Activated T-cell treated with anti-CD3 and anti-CD28 coated beads, Interleukin-2, amount 50 U/mL, for 72 hours (primary cell): ENCODE measurements at regions not wholly inside any gene's neighbourhood (a gene's known extent, or its start where the extent isn't known, plus 50 kb on each side); places are given as distances from the start of the nearest gene placed in this dataset.
A peak's percentile ranks its signal among the peaks of the same experiment; 100 is the strongest.

Experiments used
- ATAC-seq, 2 donors: fragments of 150-1000 bp; cut with Tn5 transposase; replicated peaks in 1 of 2; 2 replicates each; pipeline ENCODE4 v1.10.0; 2021; ENCODE audit warnings: moderate library complexity in 2 of 2, mild to moderate bottlenecking in 1 of 2
- DNase-seq, 2 donors: peaks; one replicate each; pipeline ENCODE4 v3.0.0; 2021 to 2022; ENCODE audit warnings: mixed read lengths in 1 of 2
- H3K27ac Mint-ChIP-seq: one replicate; pipeline ENCODE4 v1.8.0; 2022; ENCODE audit warnings: mild to moderate bottlenecking, moderate library complexity, mixed read lengths
- H3K27me3 Mint-ChIP-seq: one replicate; pipeline ENCODE4 v1.8.0; 2022; ENCODE audit warnings: low read depth, mixed read lengths
- H3K36me3 Mint-ChIP-seq, 2 donors: one replicate each; pipeline ENCODE4 v1.8.0; 2022; ENCODE audit warnings: mixed read lengths in 2 of 2, mild to moderate bottlenecking in 1 of 2; ENCODE audit not compliant: insufficient read depth in 2 of 2
- H3K4me1 Mint-ChIP-seq: one replicate; pipeline ENCODE4 v1.8.0; 2022; ENCODE audit warnings: low read depth, mixed read lengths
- H3K4me3 Mint-ChIP-seq, 2 donors: one replicate each; pipeline ENCODE4 v1.8.0; 2022; ENCODE audit warnings: mild to moderate bottlenecking in 2 of 2, mixed read lengths in 2 of 2, moderate library complexity in 2 of 2
- H3K9me3 Mint-ChIP-seq, 2 donors: one replicate each; pipeline ENCODE4 v1.8.0; 2022; ENCODE audit warnings: mixed read lengths in 2 of 2

- peaks cover 24% of the 10 kb centered on the region for H3K4me1 Mint-ChIP-seq
Measured at GRCh38 chr9:105150991-105151685, 93.3 kb upstream of the SLC44A1 start.

GRCh38 chr9:105151686-105151995 is 92.8 kb upstream of the SLC44A1 start:
- Mint-ChIP-seq H3K4me3 (no peak overlapping the region), H3K36me3 (no peaks in the 10 kb centered on the region), H3K27ac (no peak overlapping the region), H3K4me1 (peaks cover 24% of the 10 kb centered on the region), H3K9me3 (no peaks in the 10 kb centered on the region), H3K27me3 (no peaks in the 10 kb centered on the region)
- DNase-seq, result no peak
- ATAC-seq, result no peak

More at GRCh38 chr9:105150991-105151685, 93.3 kb upstream of the SLC44A1 start:
- no peaks in the 10 kb centered on the region for H3K36me3 Mint-ChIP-seq
- no peak overlapping the region for H3K27ac Mint-ChIP-seq
- no peak overlapping the region for H3K4me3 Mint-ChIP-seq
- no peaks in the 10 kb centered on the region for H3K27me3 Mint-ChIP-seq
- no peak for DNase-seq
- no peaks in the 10 kb centered on the region for H3K9me3 Mint-ChIP-seq
- ATAC-seq, result no peak

DNA sequence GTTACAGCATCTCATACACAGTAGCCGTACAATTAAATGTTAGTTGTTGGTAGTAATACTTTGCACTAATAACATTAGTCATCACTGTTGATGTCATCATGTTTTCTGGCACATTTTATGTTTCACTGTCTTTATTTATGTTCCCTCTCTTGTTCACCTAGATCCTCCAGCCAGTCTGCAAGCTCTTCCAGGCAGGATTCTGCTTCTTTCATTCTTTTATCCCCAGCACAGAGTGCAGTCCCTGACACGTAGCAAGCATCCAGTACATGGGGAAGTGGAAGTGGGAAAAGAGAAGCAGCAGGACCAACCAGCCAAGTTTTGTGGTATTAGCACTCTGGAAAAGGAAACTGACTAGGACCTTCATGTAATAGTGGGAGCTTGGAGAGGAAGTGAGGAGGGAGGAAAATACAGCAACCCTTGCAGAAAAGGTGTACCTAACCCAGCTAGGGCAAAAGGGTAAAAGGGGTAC is 89.7 kb upstream of the SLC44A1 start:
- Mint-ChIP-seq H3K9me3 (no peaks in the 10 kb centered on the region), H3K4me3 (no peak overlapping the region), H3K36me3 (no peaks in the 10 kb centered on the region), H3K27ac (no peak overlapping the region), H3K27me3 (no peaks in the 10 kb centered on the region), H3K4me1 (peaks cover 24% of the 10 kb centered on the region)
- ATAC-seq (no peak), DNase-seq (no peak)

- ATAC-seq (peak; percentile 71 to 76), DNase-seq (peak; percentile 7 to 14)
- H3K36me3 Mint-ChIP-seq, result no peaks in the 10 kb centered on the region
- H3K4me1 Mint-ChIP-seq, result peaks cover 9% of the 10 kb centered on the region
- H3K9me3 Mint-ChIP-seq, result no peaks in the 10 kb centered on the region
- no peaks in the 10 kb centered on the region for H3K27me3 Mint-ChIP-seq
- no peak overlapping the region for H3K27ac Mint-ChIP-seq
- no peak overlapping the region for H3K4me3 Mint-ChIP-seq
Measured at GRCh38 chr9:105157171-105157583, 87.3 kb upstream of the SLC44A1 start.

DNA sequence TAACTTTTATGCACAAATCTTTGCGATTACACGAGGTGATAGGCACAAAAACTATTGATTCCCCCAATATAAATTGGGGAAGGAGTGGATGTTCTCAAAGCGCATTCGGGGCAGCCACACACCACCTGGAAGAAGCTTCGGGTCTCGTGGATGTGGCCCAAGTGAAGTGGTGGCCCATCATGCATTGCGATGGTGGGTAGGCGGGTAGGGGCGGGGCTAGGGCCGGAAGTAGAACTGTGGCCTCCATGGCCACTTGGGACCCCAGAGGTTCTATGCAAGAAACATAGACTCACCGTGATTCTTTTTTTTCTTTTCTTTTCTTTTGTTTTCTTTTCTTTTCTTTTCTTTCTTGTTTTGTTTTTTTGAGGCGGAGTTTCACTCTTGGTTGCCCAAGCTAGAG is 86.4 kb upstream of the SLC44A1 start:
- no peak for DNase-seq
- peaks cover 8% of the 10 kb centered on the region for H3K4me1 Mint-ChIP-seq
- H3K27me3 Mint-ChIP-seq, result no peaks in the 10 kb centered on the region
- H3K27ac Mint-ChIP-seq, result no peak overlapping the region
- no peak overlapping the region for H3K4me3 Mint-ChIP-seq
- no peaks in the 10 kb centered on the region for H3K36me3 Mint-ChIP-seq
- ATAC-seq, result no peak
- no peaks in the 10 kb centered on the region for H3K9me3 Mint-ChIP-seq

- H3K9me3 Mint-ChIP-seq, result no peaks in the 10 kb centered on the region
- H3K4me3 Mint-ChIP-seq, result no peak overlapping the region
- no peak for ATAC-seq
Measured at GRCh38 chr9:105158898-105159297, 85.6 kb upstream of the SLC44A1 start.

GRCh38 chr9:105168870-105169319 is 75.6 kb upstream of the SLC44A1 start:
- DNase-seq (no peak), ATAC-seq (no peak)
- H3K36me3 Mint-ChIP-seq, result no peaks in the 10 kb centered on the region
- H3K4me3 Mint-ChIP-seq, result no peak overlapping the region
- no peaks in the 10 kb centered on the region for H3K27me3 Mint-ChIP-seq
- no peak overlapping the region for H3K27ac Mint-ChIP-seq
- H3K9me3 Mint-ChIP-seq, result no peaks in the 10 kb centered on the region
- H3K4me1 Mint-ChIP-seq, result no peaks in the 10 kb centered on the region

More at GRCh38 chr9:105158898-105159297, 85.6 kb upstream of the SLC44A1 start:
- no peaks in the 10 kb centered on the region for H3K27me3 Mint-ChIP-seq
- peaks cover 8% of the 10 kb centered on the region for H3K4me1 Mint-ChIP-seq
- H3K36me3 Mint-ChIP-seq, result no peaks in the 10 kb centered on the region
- H3K27ac Mint-ChIP-seq, result no peak overlapping the region
- no peak for DNase-seq

- Mint-ChIP-seq H3K9me3 (no peaks in the 10 kb centered on the region), H3K36me3 (no peaks in the 10 kb centered on the region), H3K27ac (no peak overlapping the region), H3K4me1 (no peaks in the 10 kb centered on the region), H3K27me3 (no peaks in the 10 kb centered on the region), H3K4me3 (no peak overlapping the region)
- ATAC-seq, result no peak
- DNase-seq, result no peak
Measured at GRCh38 chr9:105171076-105171475, 73.4 kb upstream of the SLC44A1 start.

- Mint-ChIP-seq H3K36me3 (no peaks in the 10 kb centered on the region), H3K27me3 (no peaks in the 10 kb centered on the region), H3K4me1 (no peaks in the 10 kb centered on the region), H3K4me3 (no peak overlapping the region), H3K9me3 (no peaks in the 10 kb centered on the region), H3K27ac (no peak overlapping the region)
- DNase-seq (no peak), ATAC-seq (no peak)
Measured at GRCh38 chr9:105171589-105171988, 72.9 kb upstream of the SLC44A1 start.

GRCh38 chr9:105172436-105172835 is 72.0 kb upstream of the SLC44A1 start:
- ATAC-seq, result no peak
- Mint-ChIP-seq H3K4me1 (no peaks in the 10 kb centered on the region), H3K9me3 (no peaks in the 10 kb centered on the region), H3K27ac (no peak overlapping the region), H3K4me3 (no peak overlapping the region), H3K27me3 (no peaks in the 10 kb centered on the region), H3K36me3 (no peaks in the 10 kb centered on the region)
- no peak for DNase-seq

- ATAC-seq (no peak), DNase-seq (no peak)
- Mint-ChIP-seq H3K36me3 (no peaks in the 10 kb centered on the region), H3K4me1 (no peaks in the 10 kb centered on the region), H3K27ac (no peak overlapping the region), H3K9me3 (no peaks in the 10 kb centered on the region), H3K4me3 (no peak overlapping the region), H3K27me3 (no peaks in the 10 kb centered on the region)
Measured at GRCh38 chr9:105173306-105173705, 71.1 kb upstream of the SLC44A1 start.

- Mint-ChIP-seq H3K27me3 (no peaks in the 10 kb centered on the region), H3K4me1 (no peaks in the 10 kb centered on the region), H3K4me3 (no peak overlapping the region), H3K36me3 (no peaks in the 10 kb centered on the region), H3K27ac (no peak overlapping the region), H3K9me3 (no peaks in the 10 kb centered on the region)
- no peak for ATAC-seq
- DNase-seq, result no peak
Measured at GRCh38 chr9:105173826-105174225, 70.6 kb upstream of the SLC44A1 start.

DNA sequence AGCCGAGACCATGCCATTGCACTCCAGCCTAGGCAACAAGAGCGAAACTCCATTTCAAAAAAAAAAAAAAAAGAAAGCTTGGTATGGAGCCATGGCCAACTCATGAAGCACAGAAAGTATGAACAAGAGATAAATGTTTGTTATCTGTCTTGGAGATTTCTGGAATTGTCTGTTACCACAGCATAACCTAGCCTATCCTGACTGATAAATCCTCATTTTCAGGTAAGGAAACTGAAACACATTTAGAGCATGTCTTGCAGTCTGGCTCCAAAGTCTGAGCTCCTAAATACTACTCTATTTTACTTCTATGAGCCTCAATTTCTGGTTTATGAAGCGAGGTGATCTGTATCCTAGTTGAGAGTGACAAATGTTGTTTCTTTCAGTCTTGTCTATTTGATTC is 68.3 kb upstream of the SLC44A1 start:
- Mint-ChIP-seq H3K27ac (no peak overlapping the region), H3K27me3 (no peaks in the 10 kb centered on the region), H3K4me3 (no peak overlapping the region), H3K9me3 (no peaks in the 10 kb centered on the region), H3K36me3 (no peaks in the 10 kb centered on the region), H3K4me1 (no peaks in the 10 kb centered on the region)
- ATAC-seq (no peak), DNase-seq (no peak)

DNA sequence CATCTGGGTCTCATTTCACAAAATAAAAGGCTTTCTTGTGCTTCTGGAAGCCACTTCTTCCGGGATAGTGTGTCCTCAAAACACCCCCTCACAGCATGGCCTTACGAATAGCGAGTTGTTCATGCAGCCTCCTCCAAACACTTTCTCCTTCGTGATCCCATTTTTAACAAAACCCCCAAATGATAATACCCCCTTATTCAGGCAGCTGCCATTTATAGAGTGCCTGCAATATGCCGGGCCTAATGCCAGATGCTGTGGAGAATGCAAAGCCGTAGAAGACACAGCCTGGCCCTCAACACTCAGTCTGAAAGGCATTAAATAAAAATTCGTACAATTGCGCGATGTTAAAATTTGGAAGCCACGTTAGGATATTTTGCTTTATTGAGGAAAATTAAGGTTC is 66.4 kb upstream of the SLC44A1 start:
- Mint-ChIP-seq H3K4me3 (no peak overlapping the region), H3K27me3 (no peaks in the 10 kb centered on the region), H3K27ac (no peak overlapping the region), H3K9me3 (peaks cover 0 to under 1% of the 10 kb centered on the region in 2 donors), H3K36me3 (no peaks in the 10 kb centered on the region), H3K4me1 (no peaks in the 10 kb centered on the region)
- DNase-seq (no peak), ATAC-seq (no peak)
